WTC11 (cell line): ENCODE measurements at regions not wholly inside any gene's neighbourhood (a gene's known extent, or its start where the extent isn't known, plus 50 kb on each side); places are given as distances from the start of the nearest gene placed in this dataset.

ENCODE experiments used
- ATAC-seq: fragments of 200-7000 bp; cut with Tn5 transposase; 2 replicates; pipeline ENCODE4 v1.10.0; 2021; ENCODE audit warnings: mild to moderate bottlenecking, moderate library complexity
- CTCF ChIA-PET: fragments of 300-600 bp; sonication (Branson Sonifier 250); formaldehyde crosslinking; loops from one replicate; lab custom pipeline; 2021; ENCODE audit warnings: antibody characterized with exemption; lab: Charles Lee
- POLR2A ChIA-PET: fragments of 350-600 bp; sonication (Branson Sonifier 250); formaldehyde crosslinking; loops from one replicate; lab custom pipeline; 2021; ENCODE audit warnings: antibody characterized with exemption; lab: Charles Lee
- DNase-seq: peaks from one replicate; pipeline ENCODE4 v3.0.0; 2021; ENCODE audit warnings: low spot score
- H3K27ac Mint-ChIP-seq: 2 replicates; pipeline ENCODE4 v1.8.0; 2021; ENCODE audit warnings: mixed read lengths
- H3K27me3 Mint-ChIP-seq: 2 replicates; pipeline ENCODE4 v1.8.0; 2021; ENCODE audit warnings: low read depth, mild to moderate bottlenecking, moderate library complexity, mixed read lengths
- H3K36me3 Mint-ChIP-seq: 2 replicates; pipeline ENCODE4 v1.8.0; 2021; ENCODE audit warnings: mixed read lengths
- H3K4me1 Mint-ChIP-seq: 2 replicates; pipeline ENCODE4 v1.8.0; 2022; ENCODE audit warnings: mixed read lengths
- H3K4me3 Mint-ChIP-seq: 2 replicates; pipeline ENCODE4 v1.8.0; 2021; ENCODE audit warnings: mild to moderate bottlenecking, moderate library complexity, mixed read lengths
- H3K9me3 Mint-ChIP-seq: 2 replicates; pipeline ENCODE4 v1.8.0; 2021; ENCODE audit warnings: mixed read lengths
- ATF1 ChIP-seq: sonication (generic); formaldehyde crosslinking; IDR thresholded peaks from 2 replicates; pipeline ENCODE4 v1.8.1; 2023; ENCODE audit warnings: mild to moderate bottlenecking, moderate library complexity, missing genetic modification reagents
- ATF3 ChIP-seq: sonication (generic); formaldehyde crosslinking; conservative IDR thresholded peaks from 2 replicates; pipeline ENCODE4 v1.8.1; 2022; ENCODE audit warnings: mild to moderate bottlenecking, missing genetic modification reagents
- ELF4 ChIP-seq: sonication (generic); formaldehyde crosslinking; IDR thresholded peaks from 2 replicates; pipeline ENCODE4 v1.8.1; 2022; ENCODE audit warnings: low read depth, mild to moderate bottlenecking, moderate library complexity, missing genetic modification reagents
- FOXJ3 ChIP-seq: sonication (generic); formaldehyde crosslinking; IDR thresholded peaks from 2 replicates; pipeline ENCODE4 v1.9.0; 2021; ENCODE audit warnings: missing genetic modification reagents, mild to moderate bottlenecking, borderline replicate concordance
- GABPB1 ChIP-seq: sonication (generic); formaldehyde crosslinking; IDR thresholded peaks from 2 replicates; pipeline ENCODE4 v1.8.1; 2023; ENCODE audit warnings: mild to moderate bottlenecking, missing genetic modification reagents
- IRF1 ChIP-seq: sonication (generic); formaldehyde crosslinking; IDR thresholded peaks from 2 replicates; pipeline ENCODE4 v1.8.0; 2023; ENCODE audit warnings: missing genetic modification reagents
- MXD4 ChIP-seq: fragments of 250-450 bp; sonication (Bioruptor Pico); IDR thresholded peaks from 2 replicates; pipeline ENCODE4 v1.8.0; 2021; ENCODE audit warnings: mild to moderate bottlenecking, moderate library complexity, borderline replicate concordance
- NFYB ChIP-seq: sonication (generic); formaldehyde crosslinking; conservative IDR thresholded peaks from 2 replicates; pipeline ENCODE4 v1.8.0; 2022; ENCODE audit warnings: low read depth, missing genetic modification reagents
- PRRX2 ChIP-seq: fragments of 250-450 bp; sonication (Bioruptor Pico); IDR thresholded peaks from 2 replicates; pipeline ENCODE4 v1.8.0; 2021; ENCODE audit warnings: mild to moderate bottlenecking
- RELA ChIP-seq: sonication (generic); formaldehyde crosslinking; IDR thresholded peaks from 2 replicates; pipeline ENCODE4 v1.8.1; 2022; ENCODE audit warnings: missing genetic modification reagents, mild to moderate bottlenecking, borderline replicate concordance
- RORB ChIP-seq: fragments of 250-450 bp; sonication (Bioruptor Pico); IDR thresholded peaks from 2 replicates; pipeline ENCODE4 v1.9.0; 2021; ENCODE audit warnings: mild to moderate bottlenecking
- SMAD3 ChIP-seq: sonication (generic); formaldehyde crosslinking; IDR thresholded peaks from 2 replicates; pipeline ENCODE4 v1.8.0; 2022; ENCODE audit warnings: missing genetic modification reagents, mild to moderate bottlenecking, borderline replicate concordance
- STAT6 ChIP-seq: sonication (generic); formaldehyde crosslinking; conservative IDR thresholded peaks from 2 replicates; pipeline ENCODE4 v1.8.1; 2023; ENCODE audit warnings: mild to moderate bottlenecking, low read depth, missing genetic modification reagents, moderate library complexity
- TCF7 ChIP-seq: sonication (generic); formaldehyde crosslinking; IDR thresholded peaks from 2 replicates; pipeline ENCODE4 v1.8.0; 2022; ENCODE audit warnings: mild to moderate bottlenecking, low read depth, missing genetic modification reagents, moderate library complexity
- ZBTB21 ChIP-seq: sonication (generic); formaldehyde crosslinking; IDR thresholded peaks from 2 replicates; pipeline ENCODE4 v1.8.1; 2023; ENCODE audit warnings: mild to moderate bottlenecking, missing genetic modification reagents, borderline replicate concordance
- ZNF121 ChIP-seq: sonication (generic); formaldehyde crosslinking; IDR thresholded peaks from 2 replicates; pipeline ENCODE4 v1.8.0; 2023; ENCODE audit warnings: missing genetic modification reagents
- ZNF138 ChIP-seq: sonication (generic); formaldehyde crosslinking; conservative IDR thresholded peaks from 2 replicates; pipeline ENCODE4 v1.8.1; 2022; ENCODE audit warnings: mild to moderate bottlenecking, moderate library complexity, missing genetic modification reagents
- ZNF396 ChIP-seq: fragments of 250-450 bp; sonication (Bioruptor Pico); IDR thresholded peaks from 2 replicates; pipeline ENCODE4 v1.8.0; 2021; ENCODE audit warnings: mild to moderate bottlenecking, moderate library complexity, borderline replicate concordance
- ZNF423 ChIP-seq: fragments of 250-450 bp; sonication (Bioruptor Pico); IDR thresholded peaks from 2 replicates; pipeline ENCODE4 v2.1.2; 2022; ENCODE audit warnings: mild to moderate bottlenecking, moderate library complexity
- ZNF512 ChIP-seq: sonication (generic); formaldehyde crosslinking; IDR thresholded peaks from 2 replicates; pipeline ENCODE4 v1.8.1; 2022; ENCODE audit warnings: missing genetic modification reagents, borderline replicate concordance
- ZNF532 ChIP-seq: fragments of 250-450 bp; sonication (Bioruptor Pico); IDR thresholded peaks from 2 replicates; pipeline ENCODE4 v1.9.0; 2021; ENCODE audit warnings: mild to moderate bottlenecking, borderline replicate concordance

GRCh38 chr5:128763321-128763720, 202.0 kb upstream of the SLC27A6 start:
- DNase-seq, result no peak
- ATAC-seq, result no peak
- Mint-ChIP-seq H3K36me3 (no peaks in the 10 kb centered on the region), H3K4me1 (peaks cover 5% of the 10 kb centered on the region), H3K4me3 (no peak overlapping the region)
- POLR2A ChIA-PET, result no interaction called here
- TF ChIP-seq ZNF512 (CRISPR knock-in tag) (no peak), ATF1 (CRISPR knock-in tag) (no peak), IRF1 (CRISPR knock-in tag) (no peak), ZNF396 (CRISPR knock-in tag) (no peak), MXD4 (CRISPR knock-in tag) (no peak), ZBTB21 (no peak), NFYB (CRISPR knock-in tag) (no peak), STAT6 (CRISPR knock-in tag) (no peak)
- TF ChIP-seq, all 79 proteins: peak for 0
- Mint-ChIP-seq H3K27me3 (no peaks in the 10 kb centered on the region), H3K27ac (no peak overlapping the region), H3K9me3 (peaks cover 11% of the 10 kb centered on the region)
- CTCF ChIA-PET, result no interaction called here

GRCh38 chr5:128764601-128765310, 200.5 kb upstream of the SLC27A6 start:
- Mint-ChIP-seq H3K27me3 (no peaks in the 10 kb centered on the region), H3K36me3 (no peaks in the 10 kb centered on the region), H3K4me1 (peaks cover 5% of the 10 kb centered on the region), H3K27ac (no peak overlapping the region), H3K4me3 (no peak overlapping the region), H3K9me3 (peaks cover 6% of the 10 kb centered on the region)
- ATAC-seq (no peak), DNase-seq (no peak)
- TF ChIP-seq FOXJ3 (CRISPR knock-in tag) (no peak), ZNF138 (no peak), GABPB1 (CRISPR knock-in tag) (no peak), ATF3 (no peak), ZNF532 (CRISPR knock-in tag) (no peak), SMAD3 (CRISPR knock-in tag) (no peak), PRRX2 (CRISPR knock-in tag) (no peak), RORB (CRISPR knock-in tag) (no peak), RELA (CRISPR knock-in tag) (no peak), TCF7 (CRISPR knock-in tag) (no peak), ZNF423 (CRISPR knock-in tag) (no peak), ZNF121 (no peak), ELF4 (CRISPR knock-in tag) (no peak)
- CTCF ChIA-PET, result no interaction called here
- POLR2A ChIA-PET, result no interaction called here
